ENCODE measurements at regions not wholly inside any gene's neighbourhood (a gene's known extent, or its start where the extent isn't known, plus 50 kb on each side); places are given as distances from the start of the nearest gene placed in this dataset.

DNA sequence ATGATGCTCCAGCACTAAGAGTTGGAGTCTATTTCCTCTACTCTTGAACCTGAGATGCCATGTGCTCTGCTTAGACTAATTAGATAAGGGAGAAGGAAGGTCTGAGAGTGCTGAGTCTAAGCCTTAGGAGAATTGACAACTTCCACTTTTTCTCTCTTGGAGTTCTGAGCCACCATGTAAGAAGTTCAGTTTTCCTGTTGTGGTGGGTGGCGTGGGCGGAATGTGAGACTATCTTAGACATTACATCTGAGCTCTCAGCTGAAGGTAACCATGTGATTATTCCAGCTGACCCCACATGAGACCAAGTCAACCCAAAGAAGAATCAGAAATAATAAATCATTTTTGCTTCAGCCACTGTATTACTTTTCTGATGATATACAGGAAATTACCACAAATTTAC is 404.5 kb upstream of the LRRC7 start:
- H3K4ac ChIP-seq (ENCODE audit: low read depth, low read length): no peak overlapping the region
- H3K14ac ChIP-seq (ENCODE audit: low read length): no peak overlapping the region
- no peaks in the 10 kb centered on the region for H3K27me3 ChIP-seq (ENCODE audit: insufficient read depth, low read length)
- DNase-seq: no peak
- no peaks in the 10 kb centered on the region for H3K79me1 ChIP-seq (ENCODE audit: low read length)
- H3K79me2 ChIP-seq (ENCODE audit: control insufficient read depth, insufficient read depth, low read length, poor library complexity): no peaks in the 10 kb centered on the region
- H3K36me3 ChIP-seq (ENCODE audit: control insufficient read depth in 1 of 2, insufficient read depth in 2 of 2, low read length in 2 of 2): no peaks in the 10 kb centered on the region
- no peak overlapping the region for H3K4me2 ChIP-seq (ENCODE audit: low read length)
- no peak overlapping the region for H3K9ac ChIP-seq (ENCODE audit: low read length)
- H2AK5ac ChIP-seq (ENCODE audit: low read length): no peak overlapping the region
- H2AFZ ChIP-seq (ENCODE audit: insufficient read depth, low read length, poor library complexity): no peak overlapping the region
- WGBS (ENCODE audit: extremely low coverage, insufficient coverage, insufficient read length): no CpG with 5 or more reads among the region's 2 CpGs
- no peaks in the 10 kb centered on the region for H3K4me1 ChIP-seq (ENCODE audit: control insufficient read depth in 1 of 2, insufficient read depth in 2 of 2, low read length in 2 of 2)
- H3K4me3 ChIP-seq (ENCODE audit: low read depth, low read length): no peak overlapping the region
- H4K12ac ChIP-seq (ENCODE audit: low read depth, low read length): no peak overlapping the region
- no peak overlapping the region for H4K91ac ChIP-seq (ENCODE audit: low read depth, low read length)
- H2BK5ac ChIP-seq (ENCODE audit: low read depth, low read length, poor library complexity): no peak overlapping the region
- no peak overlapping the region for H3K18ac ChIP-seq (ENCODE audit: low read length)
- H3K27ac ChIP-seq (ENCODE audit: low read depth, low read length): no peak overlapping the region
- no peak overlapping the region for H4K8ac ChIP-seq (ENCODE audit: low read depth, low read length)
- H3K23ac ChIP-seq (ENCODE audit: low read length): no peak overlapping the region
- H2BK120ac ChIP-seq (ENCODE audit: insufficient read depth, low read length, poor library complexity): no peak overlapping the region
- H2BK12ac ChIP-seq (ENCODE audit: low read length): no peak overlapping the region
- no peaks in the 10 kb centered on the region for H3K9me3 ChIP-seq (ENCODE audit: insufficient read depth, low read depth, low read length)

- Histone ChIP-seq H2BK5ac (ENCODE audit: low read depth, low read length, poor library complexity) (no peak overlapping the region), H2BK12ac (ENCODE audit: low read length) (no peak overlapping the region), H3K79me1 (ENCODE audit: low read length) (no peaks in the 10 kb centered on the region), H3K14ac (ENCODE audit: low read length) (no peak overlapping the region), H4K12ac (ENCODE audit: low read depth, low read length) (no peak overlapping the region), H3K23ac (ENCODE audit: low read length) (no peak overlapping the region), H4K8ac (ENCODE audit: low read depth, low read length) (no peak overlapping the region), H3K4me2 (ENCODE audit: low read length) (no peak overlapping the region), H3K9ac (ENCODE audit: low read length) (no peak overlapping the region), H3K18ac (ENCODE audit: low read length) (no peak overlapping the region), H3K9me3 (ENCODE audit: insufficient read depth, low read depth, low read length) (no peaks in the 10 kb centered on the region), H2BK120ac (ENCODE audit: insufficient read depth, low read length, poor library complexity) (no peak overlapping the region), H3K4ac (ENCODE audit: low read depth, low read length) (no peak overlapping the region), H3K27ac (ENCODE audit: low read depth, low read length) (no peak overlapping the region), H2AFZ (ENCODE audit: insufficient read depth, low read length, poor library complexity) (no peak overlapping the region), H3K4me3 (ENCODE audit: low read depth, low read length) (no peak overlapping the region), H3K79me2 (ENCODE audit: control insufficient read depth, insufficient read depth, low read length, poor library complexity) (no peaks in the 10 kb centered on the region), H3K27me3 (ENCODE audit: insufficient read depth, low read length) (no peaks in the 10 kb centered on the region), H3K4me1 (ENCODE audit: control insufficient read depth in 1 of 2, insufficient read depth in 2 of 2, low read length in 2 of 2) (no peaks in the 10 kb centered on the region), H4K91ac (ENCODE audit: low read depth, low read length) (no peak overlapping the region), H2AK5ac (ENCODE audit: low read length) (no peak overlapping the region), H3K36me3 (ENCODE audit: control insufficient read depth in 1 of 2, insufficient read depth in 2 of 2, low read length in 2 of 2) (no peaks in the 10 kb centered on the region)
- DNase-seq: no peak
Observed at GRCh38 chr1:69163779-69164178, 403.9 kb upstream of the LRRC7 start.

DNA sequence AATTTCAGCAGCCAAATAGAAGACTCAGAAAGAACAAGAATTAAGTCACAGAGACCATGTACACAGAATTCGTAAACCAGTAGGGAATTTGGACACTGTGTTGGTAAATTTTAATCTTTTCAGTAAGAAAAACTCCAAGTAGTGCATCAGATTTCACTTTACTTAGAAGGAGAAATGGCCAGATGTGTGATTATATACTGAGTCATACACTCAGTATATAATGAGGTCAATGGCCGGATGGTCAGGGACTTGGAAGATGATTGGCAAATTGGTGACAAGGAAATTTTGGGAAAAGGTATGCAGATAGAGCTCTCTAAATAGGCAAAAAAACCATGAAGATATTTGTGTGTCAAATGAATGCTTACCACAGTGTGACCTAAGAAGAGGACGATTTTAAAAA is 399.8 kb upstream of the LRRC7 start:
- WGBS (ENCODE audit: extremely low coverage, insufficient coverage, insufficient read length): no CpG with 5 or more reads among the region's 3 CpGs
- Histone ChIP-seq H3K4me2 (ENCODE audit: low read length) (no peak overlapping the region), H3K14ac (ENCODE audit: low read length) (no peak overlapping the region), H3K23ac (ENCODE audit: low read length) (no peak overlapping the region), H3K4me1 (ENCODE audit: control insufficient read depth in 1 of 2, insufficient read depth in 2 of 2, low read length in 2 of 2) (no peaks in the 10 kb centered on the region), H3K9ac (ENCODE audit: low read length) (no peak overlapping the region), H3K27ac (ENCODE audit: low read depth, low read length) (no peak overlapping the region), H2BK12ac (ENCODE audit: low read length) (no peak overlapping the region), H3K18ac (ENCODE audit: low read length) (no peak overlapping the region), H2BK5ac (ENCODE audit: low read depth, low read length, poor library complexity) (no peak overlapping the region), H2AK5ac (ENCODE audit: low read length) (no peak overlapping the region), H3K9me3 (ENCODE audit: insufficient read depth, low read depth, low read length) (peaks cover 2% of the 10 kb centered on the region), H3K4me3 (ENCODE audit: low read depth, low read length) (no peak overlapping the region), H3K79me1 (ENCODE audit: low read length) (no peaks in the 10 kb centered on the region), H2AFZ (ENCODE audit: insufficient read depth, low read length, poor library complexity) (no peak overlapping the region), H2BK120ac (ENCODE audit: insufficient read depth, low read length, poor library complexity) (no peak overlapping the region), H4K12ac (ENCODE audit: low read depth, low read length) (no peak overlapping the region), H3K4ac (ENCODE audit: low read depth, low read length) (no peak overlapping the region), H4K91ac (ENCODE audit: low read depth, low read length) (no peak overlapping the region), H3K79me2 (ENCODE audit: control insufficient read depth, insufficient read depth, low read length, poor library complexity) (no peaks in the 10 kb centered on the region), H3K36me3 (ENCODE audit: control insufficient read depth in 1 of 2, insufficient read depth in 2 of 2, low read length in 2 of 2) (no peaks in the 10 kb centered on the region), H4K8ac (ENCODE audit: low read depth, low read length) (no peak overlapping the region), H3K27me3 (ENCODE audit: insufficient read depth, low read length) (no peaks in the 10 kb centered on the region)
- DNase-seq: no peak

GRCh38 chr1:69171248-69171647 is 396.5 kb upstream of the LRRC7 start:
- DNase-seq: no peak
- no peaks in the 10 kb centered on the region for H3K79me2 ChIP-seq (ENCODE audit: control insufficient read depth, insufficient read depth, low read length, poor library complexity)
- no peak overlapping the region for H2AFZ ChIP-seq (ENCODE audit: insufficient read depth, low read length, poor library complexity)
- H3K27me3 ChIP-seq (ENCODE audit: insufficient read depth, low read length): no peaks in the 10 kb centered on the region
- no peak overlapping the region for H2BK120ac ChIP-seq (ENCODE audit: insufficient read depth, low read length, poor library complexity)
- H3K79me1 ChIP-seq (ENCODE audit: low read length): no peaks in the 10 kb centered on the region
- H4K12ac ChIP-seq (ENCODE audit: low read depth, low read length): no peak overlapping the region
- H4K8ac ChIP-seq (ENCODE audit: low read depth, low read length): no peak overlapping the region
- no peaks in the 10 kb centered on the region for H3K4me1 ChIP-seq (ENCODE audit: control insufficient read depth in 1 of 2, insufficient read depth in 2 of 2, low read length in 2 of 2)
- no peak overlapping the region for H3K27ac ChIP-seq (ENCODE audit: low read depth, low read length)
- peaks cover 2% of the 10 kb centered on the region for H3K9me3 ChIP-seq (ENCODE audit: insufficient read depth, low read depth, low read length)
- H3K4me2 ChIP-seq (ENCODE audit: low read length): no peak overlapping the region
- no peak overlapping the region for H3K23ac ChIP-seq (ENCODE audit: low read length)
- H2AK5ac ChIP-seq (ENCODE audit: low read length): no peak overlapping the region
- no peak overlapping the region for H3K4me3 ChIP-seq (ENCODE audit: low read depth, low read length)
- no peak overlapping the region for H2BK5ac ChIP-seq (ENCODE audit: low read depth, low read length, poor library complexity)
- H3K14ac ChIP-seq (ENCODE audit: low read length): no peak overlapping the region
- H3K9ac ChIP-seq (ENCODE audit: low read length): no peak overlapping the region
- no peak overlapping the region for H3K4ac ChIP-seq (ENCODE audit: low read depth, low read length)
- H4K91ac ChIP-seq (ENCODE audit: low read depth, low read length): no peak overlapping the region
- H3K36me3 ChIP-seq (ENCODE audit: control insufficient read depth in 1 of 2, insufficient read depth in 2 of 2, low read length in 2 of 2): no peaks in the 10 kb centered on the region
- no peak overlapping the region for H3K18ac ChIP-seq (ENCODE audit: low read length)
- no peak overlapping the region for H2BK12ac ChIP-seq (ENCODE audit: low read length)

Measured in trophoblast cell (in vitro differentiated cells and primary cell).